ENCODE measurements at regions not wholly inside any gene's neighbourhood (a gene's known extent, or its start where the extent isn't known, plus 50 kb on each side); places are given as distances from the start of the nearest gene placed in this dataset.

DNA sequence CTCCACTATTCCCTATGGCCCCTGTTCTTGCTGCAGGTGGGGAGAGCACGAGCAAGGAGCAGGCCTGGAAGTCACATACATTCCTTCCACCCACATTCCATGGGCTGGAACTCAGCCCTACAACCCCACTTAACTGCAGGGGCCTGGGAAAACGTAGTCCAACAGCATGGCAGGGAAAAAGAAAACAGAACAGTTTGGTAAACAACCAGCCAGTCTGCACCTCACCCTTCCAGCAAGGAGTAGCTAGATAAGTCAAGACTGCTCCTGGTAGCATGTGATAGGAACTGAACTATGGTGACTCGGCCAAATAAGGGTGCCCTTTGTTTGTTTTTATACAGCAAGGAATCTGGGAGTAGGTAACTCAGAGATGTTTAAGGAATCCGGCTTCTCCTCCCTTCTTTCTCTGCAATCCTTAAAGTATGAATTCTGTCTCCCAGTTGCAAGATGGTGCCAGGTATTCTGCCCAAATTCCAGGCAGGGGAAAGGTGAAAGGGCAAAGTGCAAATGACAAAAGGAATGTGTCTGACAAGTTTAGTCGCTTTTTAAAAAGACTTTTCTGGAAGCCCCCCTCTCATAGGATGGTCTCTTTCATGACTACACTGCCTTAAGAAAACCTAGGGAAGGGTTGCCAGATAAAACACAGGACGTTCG is 311.7 kb upstream of the NEBL start:
- no peak for DNase-seq (ENCODE audit: low read depth in 2 of 2)

DNA sequence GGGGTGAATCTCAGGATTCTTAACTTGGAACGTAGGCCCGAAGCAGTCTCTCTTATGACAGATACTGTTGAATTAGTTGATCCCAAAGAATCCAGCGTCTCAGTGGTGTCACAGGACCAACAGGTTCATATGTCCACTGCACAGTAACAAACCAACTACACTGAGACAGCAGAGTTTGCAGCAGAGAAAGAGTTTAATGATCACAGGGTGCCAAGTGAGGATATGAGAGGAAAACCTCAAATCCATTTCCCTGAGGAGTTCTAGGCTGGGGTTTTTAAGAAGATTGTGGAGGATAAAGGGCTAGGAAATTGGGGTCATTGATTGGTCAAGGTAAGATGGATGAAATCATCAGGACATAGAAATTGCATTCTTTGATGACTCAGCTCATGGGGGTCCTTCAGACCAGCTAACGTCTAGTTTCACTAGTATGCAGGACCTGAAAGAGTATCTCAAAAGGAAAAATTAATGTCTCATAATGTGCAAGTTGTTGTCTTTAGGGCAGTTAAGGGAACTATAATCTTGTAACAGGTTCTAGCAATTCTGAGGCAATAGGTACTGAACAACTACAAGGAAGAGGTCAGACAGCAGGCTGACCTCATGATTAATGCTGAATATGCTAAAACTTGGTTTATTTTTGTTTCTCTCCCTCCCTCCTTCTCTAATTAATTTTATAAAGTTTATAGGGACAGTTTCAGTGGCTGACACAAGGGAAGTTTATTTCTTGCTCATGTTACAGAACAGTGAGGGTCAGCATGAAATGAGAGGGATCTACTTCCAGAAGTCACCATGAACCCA is 310.9 kb upstream of the NEBL start:
- DNase-seq (ENCODE audit: low read depth in 2 of 2), result no peak

DNA sequence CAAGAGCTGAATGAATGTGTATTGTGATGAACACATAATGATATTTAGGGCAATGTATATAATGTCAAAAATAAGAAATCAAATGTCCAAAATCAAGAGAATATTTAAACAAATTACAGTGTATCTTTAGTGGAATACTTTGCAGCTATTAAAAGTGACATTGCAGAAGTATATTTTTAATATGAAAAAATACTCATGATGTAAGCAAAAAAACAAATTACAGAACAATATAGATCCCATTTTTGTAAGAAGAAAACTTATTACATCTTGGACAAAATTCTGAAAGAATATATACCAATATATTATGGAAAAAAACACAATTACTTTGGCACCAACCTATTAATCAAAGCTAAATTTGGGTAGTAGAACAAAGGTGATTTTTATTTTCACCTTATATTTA is 308.2 kb upstream of the NEBL start:
- no peak for DNase-seq (ENCODE audit: low read depth in 2 of 2)

DNA sequence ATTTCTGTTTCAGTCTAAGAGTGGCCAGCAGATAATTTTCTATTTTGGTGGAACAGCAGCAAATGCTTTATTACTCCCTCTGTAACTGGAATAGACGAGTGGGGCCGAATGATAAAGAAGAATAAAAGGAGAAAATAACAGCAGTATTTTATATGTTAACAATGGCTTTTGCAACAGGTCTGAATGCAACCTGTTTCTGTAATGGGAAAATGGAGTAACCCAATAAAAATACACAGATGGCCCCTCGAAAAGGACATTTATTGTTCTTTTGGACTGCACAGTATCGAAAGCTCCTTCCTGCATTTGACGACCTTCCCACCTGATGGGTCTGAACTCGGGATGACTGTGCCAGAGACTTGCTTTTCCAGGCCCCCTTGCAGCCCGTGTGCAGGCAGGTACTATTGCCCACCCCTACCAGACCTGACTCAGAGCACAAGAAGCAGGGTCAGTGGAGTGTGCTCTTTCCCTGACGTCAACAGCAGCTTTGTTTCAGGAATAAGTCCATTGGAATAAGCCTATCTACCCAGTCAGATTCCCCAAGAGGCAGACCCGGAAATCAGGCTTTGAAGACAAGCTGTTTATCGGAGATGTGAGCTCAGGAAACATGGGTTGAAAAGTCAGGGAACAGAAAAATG is 306.5 kb upstream of the NEBL start:
- DNase-seq (ENCODE audit: low read depth in 2 of 2), result no peak

DNA sequence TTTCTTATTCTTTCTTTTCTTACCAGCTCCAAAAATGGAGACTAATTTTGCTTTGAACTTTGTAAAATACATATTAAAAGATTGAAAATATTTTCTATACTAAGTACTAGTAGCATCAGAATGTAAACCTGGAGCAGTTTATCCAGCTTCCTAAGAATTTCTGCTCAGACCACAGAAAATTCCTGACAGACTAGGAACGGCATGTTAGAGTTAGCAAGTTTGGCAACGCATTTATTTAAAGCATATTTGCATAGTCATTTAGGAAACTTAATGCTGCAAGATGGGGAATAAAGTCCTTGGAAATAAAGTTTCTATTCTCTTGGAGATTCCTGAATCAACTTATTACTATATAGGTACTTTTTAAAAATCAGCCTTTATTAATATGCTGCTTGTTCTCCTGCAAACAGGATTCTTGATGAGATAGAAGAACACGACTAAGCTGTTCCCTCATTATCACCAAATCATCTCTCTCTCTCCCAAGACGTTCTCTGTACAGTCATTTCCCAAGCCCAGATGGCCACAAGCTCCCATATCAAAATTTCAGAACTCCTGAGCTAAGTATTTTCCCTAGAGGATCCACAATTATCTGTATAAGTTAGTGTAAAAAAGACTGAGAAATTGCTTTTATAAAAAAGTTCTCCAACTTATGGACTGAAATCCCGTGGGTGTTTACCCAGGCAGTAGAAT is 305.8 kb upstream of the NEBL start:
- DNase-seq (ENCODE audit: low read depth in 2 of 2), result no peak

DNA sequence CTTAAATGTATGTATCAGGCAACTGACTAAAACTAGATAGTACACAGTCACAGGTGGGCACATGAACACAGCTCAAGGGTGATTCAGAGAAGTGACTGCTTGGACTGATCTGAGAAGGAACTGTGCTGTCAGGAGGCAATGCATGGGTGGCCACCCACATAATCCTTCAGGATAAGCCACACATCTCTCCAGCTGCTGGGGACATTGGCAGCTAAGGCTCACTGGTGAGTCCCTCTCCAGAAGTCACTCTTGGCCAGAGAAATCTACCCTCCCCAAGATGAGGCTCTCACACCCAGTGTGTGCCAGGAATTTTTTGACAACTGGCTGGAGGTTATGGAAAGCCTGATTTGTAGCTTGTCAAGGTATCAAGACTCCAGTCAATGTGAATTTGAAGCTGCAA is 302.4 kb upstream of the NEBL start:
- DNase-seq (ENCODE audit: low read depth in 2 of 2), result no peak

DNA sequence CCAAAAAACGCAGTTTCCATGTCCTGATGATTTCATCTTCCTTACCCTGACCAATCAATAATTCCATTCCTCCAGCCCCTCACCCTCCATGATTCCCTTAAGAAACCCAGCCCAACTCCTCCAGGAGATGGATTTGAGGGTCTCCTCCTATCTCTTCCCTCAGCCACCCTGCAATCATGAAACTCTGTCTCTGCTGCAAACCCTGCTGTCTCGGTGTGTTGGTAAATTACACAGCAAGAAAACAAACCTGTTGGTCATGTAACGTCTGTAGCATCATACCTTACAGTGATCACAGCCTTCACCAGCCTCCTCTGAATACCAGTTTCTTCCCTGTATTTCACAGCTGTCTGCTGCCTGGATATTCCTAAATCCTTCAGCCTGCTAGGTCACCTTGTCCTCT is 300.7 kb upstream of the NEBL start:
- no peak for DNase-seq (ENCODE audit: low read depth in 2 of 2)

DNA sequence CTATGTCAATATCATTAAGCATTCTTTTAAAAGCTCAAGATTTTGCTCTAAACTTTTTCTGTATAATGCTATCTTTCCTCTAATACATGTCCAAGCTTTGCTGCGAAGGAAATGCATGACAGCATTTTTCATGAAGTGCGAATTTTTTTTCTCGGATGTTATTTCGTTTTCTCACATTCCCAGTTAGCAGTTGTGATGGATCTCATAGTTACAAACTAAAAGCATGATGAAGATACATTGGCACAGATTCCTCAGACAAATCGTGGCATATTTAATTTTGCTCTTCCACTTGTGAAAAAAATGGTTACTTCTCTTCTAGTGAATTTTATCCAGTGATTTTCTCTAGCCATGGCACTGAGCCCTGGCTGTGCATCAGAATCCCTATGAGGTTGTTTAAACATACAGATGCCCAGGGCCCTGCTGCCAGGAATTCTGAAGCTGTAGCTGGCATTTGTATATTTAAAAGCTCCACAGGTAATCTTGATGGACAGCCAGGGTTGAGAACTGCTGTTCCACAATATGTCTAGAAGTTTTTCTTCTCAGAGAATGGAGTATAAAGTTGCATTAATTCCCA is 299.8 kb upstream of the NEBL start:
- DNase-seq (ENCODE audit: low read depth in 2 of 2), result no peak

DNA sequence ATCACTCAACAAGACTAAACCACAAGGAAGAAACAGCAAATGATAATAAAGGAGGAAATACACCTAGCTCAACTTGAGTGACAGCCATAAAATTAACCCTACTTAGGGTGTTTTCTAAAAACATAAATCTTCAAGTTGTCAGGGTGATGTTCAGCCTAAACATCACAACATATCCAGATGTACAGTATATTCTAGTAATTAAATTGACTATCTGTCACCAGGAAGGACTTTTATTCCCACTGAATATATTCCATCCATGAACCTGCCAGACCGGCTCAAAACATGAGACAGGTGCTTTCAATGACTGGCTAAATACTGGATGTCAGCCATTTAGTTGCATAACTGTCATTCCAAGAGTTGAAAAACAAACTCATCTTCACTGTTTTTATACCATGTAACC is 298.1 kb upstream of the NEBL start:
- no peak for DNase-seq (ENCODE audit: low read depth in 2 of 2)

DNA sequence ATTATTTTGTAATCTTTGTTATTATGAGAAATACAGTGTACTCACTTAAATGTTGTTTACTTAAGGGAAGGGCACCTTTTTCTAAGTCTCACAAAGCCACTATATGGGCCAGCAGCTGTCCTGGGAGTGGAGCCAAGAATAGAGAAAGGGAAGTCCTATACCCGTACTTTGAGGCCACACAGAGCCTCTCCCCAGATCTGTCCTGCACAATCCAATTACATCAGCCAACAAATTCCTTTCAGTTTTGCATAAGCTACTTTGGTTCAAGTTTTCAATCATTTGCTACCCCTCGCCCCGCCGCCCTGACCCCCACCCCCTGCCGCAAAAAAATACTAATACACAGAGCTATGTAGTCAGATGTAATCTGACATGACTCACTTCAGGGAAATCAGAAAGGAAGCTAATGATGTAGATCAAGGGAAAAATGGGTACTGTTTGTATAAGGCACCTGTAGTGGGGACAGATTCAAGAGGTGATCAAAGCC is 297.4 kb upstream of the NEBL start:
- no peak for DNase-seq (ENCODE audit: low read depth in 2 of 2)

DNA sequence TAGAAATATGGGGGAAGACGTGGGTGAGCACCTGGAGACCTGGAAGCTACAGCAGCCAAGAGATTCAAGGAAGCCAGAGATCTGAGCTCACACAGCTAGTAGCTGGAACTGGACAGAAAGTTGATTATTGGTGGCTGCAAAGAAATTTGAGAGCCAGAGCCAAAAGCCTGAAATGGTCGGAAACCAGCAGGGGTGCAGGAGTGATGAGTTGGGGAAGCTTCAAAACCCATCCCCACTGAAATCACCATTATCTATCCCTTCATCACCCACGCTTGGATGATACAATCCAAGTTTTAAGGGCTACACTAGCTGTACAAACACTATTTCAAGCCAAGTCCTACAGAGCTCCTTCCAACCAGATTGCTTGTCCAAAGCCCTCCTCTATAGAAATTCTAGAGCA is 296.1 kb upstream of the NEBL start:
- DNase-seq (ENCODE audit: low read depth in 2 of 2), result no peak

DNA sequence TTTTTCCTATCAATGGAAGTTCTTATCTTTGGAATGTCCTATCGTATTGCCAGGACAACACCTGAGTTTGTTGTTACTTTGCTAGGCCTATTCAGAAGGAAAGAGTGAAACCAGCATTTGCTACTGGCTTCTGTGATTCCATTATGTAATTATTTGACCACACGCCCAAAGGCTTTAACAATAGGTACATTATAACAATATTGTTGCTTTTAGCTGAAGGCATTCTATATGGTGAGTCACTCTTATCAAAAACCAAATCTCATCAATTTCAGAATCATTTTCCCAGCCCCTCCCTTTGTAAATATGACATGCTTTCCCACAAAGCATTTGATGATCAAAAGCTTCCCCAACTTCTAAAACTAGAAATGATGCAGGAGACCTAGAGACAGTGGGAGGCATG is 294.4 kb upstream of the NEBL start:
- DNase-seq (ENCODE audit: low read depth in 2 of 2), result no peak

DNA sequence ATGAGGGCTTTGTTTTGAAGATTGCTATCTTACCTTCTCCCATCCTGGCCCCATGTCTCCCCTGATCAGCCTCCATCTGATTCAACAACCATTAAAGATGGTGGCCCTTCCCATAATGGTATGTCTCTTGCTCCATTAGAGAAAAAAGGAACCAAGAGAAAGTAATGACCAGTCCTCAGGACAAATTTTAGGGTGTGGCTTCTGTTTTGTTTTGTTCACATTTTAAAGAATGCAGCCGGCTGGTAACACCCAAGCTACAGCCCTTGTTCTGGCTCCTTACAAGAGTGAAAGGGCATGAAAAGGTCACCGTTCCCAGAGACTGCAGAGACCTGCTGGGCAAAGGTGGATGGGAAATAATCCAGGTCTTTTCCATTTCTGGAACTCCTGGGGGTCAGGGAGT is 287.9 kb upstream of the NEBL start:
- no peak for DNase-seq (ENCODE audit: low read depth in 2 of 2)

DNA sequence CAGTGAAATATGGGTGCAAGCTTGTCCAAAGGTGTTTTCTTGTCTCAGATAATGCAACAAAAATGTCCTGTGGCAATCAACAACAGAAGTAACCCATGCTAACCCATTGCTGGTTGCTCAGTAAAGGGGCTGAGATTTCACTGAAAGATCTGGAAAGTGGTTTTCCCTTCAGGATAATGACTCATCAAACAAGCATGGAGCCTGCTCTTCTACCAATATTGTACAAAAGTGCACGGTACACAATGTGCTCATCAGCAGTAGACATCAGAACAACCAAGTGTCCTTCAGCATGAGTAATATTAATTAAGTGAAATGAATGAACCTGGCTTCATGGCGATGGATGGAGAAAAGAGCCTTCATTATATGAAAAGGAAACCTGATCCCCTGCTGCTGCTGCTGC is 287.1 kb upstream of the NEBL start:
- no peak for DNase-seq (ENCODE audit: low read depth in 2 of 2)

DNA sequence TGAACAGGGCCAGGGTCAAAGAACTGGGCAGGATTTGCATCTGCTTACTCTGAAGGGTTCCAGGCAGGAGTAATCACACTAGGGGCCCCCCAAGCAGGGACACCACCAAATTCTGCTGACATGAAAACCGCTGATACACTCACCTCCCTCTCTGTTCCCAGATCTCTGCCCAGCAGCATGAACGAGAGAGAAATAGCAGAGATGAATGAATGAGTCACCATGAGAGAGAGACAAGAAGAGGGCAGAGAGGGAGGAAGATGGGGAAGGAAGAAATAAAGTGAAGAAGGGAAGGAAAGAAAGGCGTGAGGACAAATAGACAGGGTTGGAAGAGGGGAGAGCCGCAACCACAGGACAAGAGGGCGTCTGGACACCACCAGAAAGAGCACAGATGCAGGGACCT is 285.9 kb upstream of the NEBL start:
- DNase-seq (ENCODE audit: low read depth in 2 of 2), result no peak

DNA sequence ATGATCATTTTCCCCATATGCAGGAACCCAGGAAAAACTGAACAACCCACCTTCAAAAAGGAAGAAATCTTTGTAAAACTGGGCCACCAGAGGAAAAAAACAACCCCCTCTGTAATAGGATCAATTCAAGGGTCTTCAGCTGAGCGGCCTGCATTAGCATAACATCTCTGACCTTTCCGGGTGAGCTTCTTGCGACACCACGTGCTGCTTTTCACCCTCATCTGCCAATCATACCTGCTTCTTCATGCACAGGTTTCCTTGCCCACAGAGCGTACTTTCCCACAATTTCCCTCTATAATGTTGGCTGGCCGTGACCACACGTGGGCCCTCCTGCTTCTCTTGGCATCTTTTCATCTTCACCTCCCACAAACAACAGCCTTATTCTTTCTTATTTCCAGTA is 284.3 kb upstream of the NEBL start:
- DNase-seq (ENCODE audit: low read depth in 2 of 2), result no peak

DNA sequence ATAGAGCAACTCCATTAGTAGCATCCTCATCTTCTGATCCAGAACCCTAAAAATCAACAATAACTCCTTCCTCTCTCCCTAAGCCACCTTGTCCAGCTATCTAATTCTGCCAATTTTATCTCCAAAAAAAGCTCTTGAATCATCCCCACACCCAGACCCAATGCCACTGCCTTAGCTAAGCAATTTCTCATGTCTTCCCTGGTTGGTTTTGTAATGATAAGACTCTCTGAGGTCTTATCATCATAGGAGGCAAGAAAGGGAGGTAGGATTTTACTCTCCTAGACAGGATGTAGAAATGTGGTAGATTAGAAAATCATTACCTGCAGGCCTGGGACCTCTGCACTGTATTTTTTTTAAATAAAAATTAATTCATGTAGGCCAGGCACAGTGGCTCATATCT is 283.5 kb upstream of the NEBL start:
- DNase-seq (ENCODE audit: low read depth in 2 of 2), result no peak

DNA sequence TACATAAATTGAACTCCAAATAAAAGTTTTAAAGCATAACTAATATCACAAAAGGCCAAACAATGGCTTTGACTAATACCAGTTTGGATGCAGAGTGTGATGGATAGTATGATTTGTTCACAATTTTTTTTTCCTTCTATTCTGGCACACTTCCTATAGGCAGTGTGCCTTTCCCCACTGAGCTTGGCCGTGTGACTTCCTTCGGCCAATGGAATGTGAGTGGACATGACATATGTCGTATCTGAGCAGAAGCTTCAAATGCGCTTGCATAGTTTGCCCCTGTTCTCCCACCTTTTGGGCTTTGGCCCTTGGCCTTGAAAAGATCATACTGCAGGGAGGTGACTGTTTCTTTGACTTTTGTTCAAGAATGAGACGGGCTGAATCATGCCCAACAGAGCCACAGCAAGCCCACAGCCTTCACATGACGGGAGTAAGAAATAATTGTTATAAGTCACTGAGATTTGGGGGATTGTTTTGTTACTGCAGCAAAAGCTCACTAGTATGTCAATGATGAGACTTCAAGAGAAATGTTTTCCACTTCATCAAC is 279.9 kb upstream of the NEBL start:
- no peak for DNase-seq (ENCODE audit: low read depth in 2 of 2)

DNA sequence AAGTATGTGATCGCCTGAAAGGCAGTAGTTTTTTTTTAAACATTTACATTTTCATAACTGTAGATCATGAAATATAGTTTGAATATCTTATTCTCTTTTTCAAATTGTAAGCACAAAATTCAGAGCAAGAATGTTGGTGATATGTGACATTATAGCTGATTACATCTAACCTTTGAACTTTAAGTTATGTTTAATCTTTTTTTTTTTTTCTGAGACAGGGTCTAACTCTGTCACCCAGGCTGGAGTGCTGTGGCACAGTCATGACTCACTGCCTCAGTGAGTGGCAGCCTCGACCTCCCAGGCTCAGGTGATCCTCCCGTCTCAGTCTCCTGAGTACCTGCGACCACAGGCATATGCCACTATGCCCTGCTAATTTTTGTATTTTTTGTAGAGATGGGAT is 278.7 kb upstream of the NEBL start:
- DNase-seq (ENCODE audit: low read depth in 2 of 2), result no peak

DNA sequence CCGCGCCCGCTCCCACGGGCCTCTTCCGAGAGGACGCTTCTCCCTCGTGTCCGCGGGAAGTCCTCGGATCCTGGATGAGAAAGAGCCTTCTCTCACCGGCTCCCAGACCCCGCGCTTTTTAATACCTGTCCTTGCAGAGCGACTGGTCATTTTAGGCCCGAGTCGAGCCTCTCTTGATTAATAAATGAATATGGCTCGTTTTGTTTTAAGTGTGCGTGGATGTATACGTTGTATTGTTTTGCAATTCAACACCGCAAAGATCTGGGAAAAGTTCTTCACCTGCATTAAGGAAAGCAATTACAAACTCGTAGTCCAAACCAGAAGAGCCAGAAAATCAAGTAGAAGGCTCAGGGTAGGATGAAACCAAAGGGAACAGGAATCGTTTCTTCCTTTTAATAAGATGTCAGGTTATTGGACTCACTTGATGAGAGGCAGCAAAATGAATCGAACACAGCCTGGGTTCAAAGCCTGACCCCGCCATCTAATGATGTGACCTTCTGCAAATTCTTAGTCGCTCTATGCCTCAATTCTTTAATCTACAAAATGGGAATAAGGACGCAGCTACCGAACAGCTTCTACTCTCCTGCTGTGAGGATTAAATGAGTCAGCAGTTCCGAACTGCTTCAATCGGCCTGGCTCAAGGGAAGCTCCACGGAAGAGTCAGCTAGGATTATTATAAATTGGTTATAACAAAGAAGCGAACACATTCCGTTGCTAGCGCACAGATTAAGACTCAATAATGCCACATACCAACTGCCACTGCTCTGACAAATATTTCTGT is 277.8 kb upstream of the NEBL start:
- no peak for DNase-seq (ENCODE audit: low read depth in 2 of 2)
